Kidney (tissue), 13 donors: ENCODE measurements at regions not wholly inside any gene's neighbourhood (a gene's known extent, or its start where the extent isn't known, plus 50 kb on each side); places are given as distances from the start of the nearest gene placed in this dataset.
"Not testable (repeated sequence)": the region's sequence is repeated elsewhere in the genome, so short reads cannot be mapped to it uniquely, and the experiment has no call there.

Experiments
- DNase-seq, 5 donors: peaks; one replicate each; pipeline ENCODE4 v3.0.0-alpha.2; 2013 to 2020
- FAIRE-seq: peaks from 2 replicates; lab custom pipeline; 2012; peaks lifted over from hg19 to GRCh38; lab: Jason Lieb, UNC
- H3K27ac ChIP-seq, 2 donors: one replicate each; pipeline ENCODE4 v1.7.0; 2013; ENCODE audit warnings: low read depth in 2 of 2, low read length in 2 of 2, inconsistent platforms in 1 of 2
- H3K27me3 ChIP-seq: one replicate; pipeline ENCODE4 v1.7.1; 2013; ENCODE audit warnings: low read length, inconsistent platforms; ENCODE audit not compliant: control insufficient read depth, insufficient read depth
- H3K36me3 ChIP-seq, 3 donors: one replicate each; pipeline versions ENCODE4 v1.7.0 to v1.7.1; 2013; ENCODE audit warnings: low read length in 3 of 3, control low read depth in 1 of 3, inconsistent platforms in 1 of 3; ENCODE audit not compliant: insufficient read depth in 3 of 3, control insufficient read depth in 2 of 3
- H3K4me1 ChIP-seq, 3 donors: one replicate each; pipeline versions ENCODE4 v1.7.0 to v1.7.1; 2013; ENCODE audit warnings: low read length in 3 of 3, inconsistent platforms in 1 of 3, low read depth in 1 of 3; ENCODE audit not compliant: control insufficient read depth in 2 of 3, insufficient read depth in 2 of 3
- H3K4me3 ChIP-seq, 3 donors: one replicate each; pipeline versions ENCODE4 v1.7.0 to v1.8.1; 2013; ENCODE audit warnings: low read length in 3 of 3, control low read depth in 1 of 3, inconsistent platforms in 1 of 3
- H3K9ac ChIP-seq, 3 donors: one replicate each; pipeline versions ENCODE4 v1.7.0 to v1.7.1; 2013; ENCODE audit warnings: low read length in 3 of 3, control low read depth in 1 of 3, inconsistent platforms in 1 of 3
- H3K9me3 ChIP-seq, 3 donors: one replicate each; pipeline versions ENCODE4 v1.7.0 to v1.7.1; 2013; ENCODE audit warnings: low read length in 3 of 3, control low read depth in 1 of 3, inconsistent platforms in 1 of 3; ENCODE audit not compliant: control insufficient read depth in 2 of 3, insufficient read depth in 1 of 3
- intact Hi-C: fragments of 100-400 bp; cut with DNase I; formaldehyde crosslinking; loops from one replicate; pipeline ENCODE4 v1.11.1; 2022
- TF ChIP-seq, protein P1 (sequence below): IDR thresholded peaks from 3 replicates; pipeline ENCODE4 v1.5.1; 2012; ENCODE audit warnings: mild to moderate bottlenecking, moderate library complexity, borderline replicate concordance; ENCODE audit not compliant: insufficient read depth; ENCODE audit errors: extremely low read depth
- donor health status: control.
- donor health status: control.
- donor health status: control.
- donor health status: control.
- donor health status: control.
- donor health status: DM: yes; HTN: yes; CAD: no.
- donor health status: Normal renal cell carcinoma (clear cell type).

DNA sequence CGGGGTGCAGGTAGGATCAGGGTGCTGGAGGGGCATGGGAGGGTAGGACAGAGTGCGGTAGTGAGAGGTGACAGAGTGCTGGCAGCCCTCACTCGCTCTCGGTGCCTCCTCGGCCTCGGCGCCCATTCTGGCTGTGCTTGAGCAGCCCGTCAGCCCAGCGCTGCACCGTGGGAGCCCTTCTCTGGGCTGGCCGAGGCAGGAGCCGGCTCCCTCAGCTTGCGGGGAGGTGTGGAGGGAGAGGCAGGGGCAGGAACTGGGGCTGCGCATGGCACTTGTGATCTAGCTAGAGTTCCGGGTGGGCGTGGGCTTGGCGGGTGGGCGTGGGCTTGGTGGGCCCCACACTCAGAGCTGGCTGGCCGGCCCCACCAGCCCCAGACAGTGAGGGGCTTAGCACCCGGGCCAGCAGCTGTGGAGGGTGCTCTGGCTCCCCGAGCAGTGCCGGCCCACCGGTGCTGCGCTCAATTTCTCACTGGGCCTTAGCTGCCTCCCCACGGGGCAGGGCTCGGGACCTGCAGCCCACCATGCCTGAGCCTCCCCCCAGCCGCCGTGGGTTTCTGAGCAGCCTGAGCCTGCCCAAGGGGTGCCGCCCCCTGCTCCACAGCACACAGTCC is 112.8 kb upstream of the DUSP22 start:
- FAIRE-seq (no peak), DNase-seq (no peak)
- H3K27ac ChIP-seq, result no peak overlapping the region
- TF ChIP-seq, protein P1, sequence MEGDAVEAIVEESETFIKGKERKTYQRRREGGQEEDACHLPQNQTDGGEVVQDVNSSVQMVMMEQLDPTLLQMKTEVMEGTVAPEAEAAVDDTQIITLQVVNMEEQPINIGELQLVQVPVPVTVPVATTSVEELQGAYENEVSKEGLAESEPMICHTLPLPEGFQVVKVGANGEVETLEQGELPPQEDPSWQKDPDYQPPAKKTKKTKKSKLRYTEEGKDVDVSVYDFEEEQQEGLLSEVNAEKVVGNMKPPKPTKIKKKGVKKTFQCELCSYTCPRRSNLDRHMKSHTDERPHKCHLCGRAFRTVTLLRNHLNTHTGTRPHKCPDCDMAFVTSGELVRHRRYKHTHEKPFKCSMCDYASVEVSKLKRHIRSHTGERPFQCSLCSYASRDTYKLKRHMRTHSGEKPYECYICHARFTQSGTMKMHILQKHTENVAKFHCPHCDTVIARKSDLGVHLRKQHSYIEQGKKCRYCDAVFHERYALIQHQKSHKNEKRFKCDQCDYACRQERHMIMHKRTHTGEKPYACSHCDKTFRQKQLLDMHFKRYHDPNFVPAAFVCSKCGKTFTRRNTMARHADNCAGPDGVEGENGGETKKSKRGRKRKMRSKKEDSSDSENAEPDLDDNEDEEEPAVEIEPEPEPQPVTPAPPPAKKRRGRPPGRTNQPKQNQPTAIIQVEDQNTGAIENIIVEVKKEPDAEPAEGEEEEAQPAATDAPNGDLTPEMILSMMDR, result no peak
- no peaks in the 10 kb centered on the region for H3K4me1 ChIP-seq
- H3K4me3 ChIP-seq, result no peak overlapping the region
- intact Hi-C loops, result no loop called here
- H3K36me3 ChIP-seq, result no peaks in the 10 kb centered on the region
- H3K9me3 ChIP-seq, result no peaks in the 10 kb centered on the region
- H3K9ac ChIP-seq, result no peak overlapping the region
- H3K27me3 ChIP-seq, result no peaks in the 10 kb centered on the region

DNA sequence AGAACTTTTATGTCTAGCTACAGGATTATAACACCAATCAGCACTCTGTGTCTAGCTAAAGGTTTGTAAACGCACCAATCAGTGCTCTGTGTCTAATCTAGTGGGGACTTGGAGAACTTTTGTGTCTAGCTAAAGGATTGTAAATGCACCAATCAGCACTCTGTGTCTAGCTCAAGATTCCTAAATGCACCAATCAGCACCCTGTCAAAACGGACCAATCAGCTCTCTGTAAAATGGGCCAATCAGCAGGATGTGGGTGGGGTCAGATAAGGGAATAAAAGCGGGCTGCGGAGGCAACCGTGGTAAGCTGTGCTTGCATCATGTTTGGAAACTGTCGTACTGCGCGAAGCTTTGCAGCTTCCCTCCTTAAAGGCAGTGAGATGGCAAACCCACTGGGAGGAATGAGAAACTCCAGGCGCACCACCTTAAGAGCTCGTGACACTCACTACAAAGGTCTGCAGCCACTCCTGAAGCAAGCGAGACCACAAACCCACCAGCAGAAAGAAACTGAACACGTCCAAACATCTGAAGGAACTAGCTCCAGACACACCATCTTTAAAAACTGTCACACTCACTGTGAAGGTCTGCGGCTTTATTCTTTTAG is 112.1 kb upstream of the DUSP22 start:
- H3K9ac ChIP-seq, result not testable (repeated sequence)

DNA sequence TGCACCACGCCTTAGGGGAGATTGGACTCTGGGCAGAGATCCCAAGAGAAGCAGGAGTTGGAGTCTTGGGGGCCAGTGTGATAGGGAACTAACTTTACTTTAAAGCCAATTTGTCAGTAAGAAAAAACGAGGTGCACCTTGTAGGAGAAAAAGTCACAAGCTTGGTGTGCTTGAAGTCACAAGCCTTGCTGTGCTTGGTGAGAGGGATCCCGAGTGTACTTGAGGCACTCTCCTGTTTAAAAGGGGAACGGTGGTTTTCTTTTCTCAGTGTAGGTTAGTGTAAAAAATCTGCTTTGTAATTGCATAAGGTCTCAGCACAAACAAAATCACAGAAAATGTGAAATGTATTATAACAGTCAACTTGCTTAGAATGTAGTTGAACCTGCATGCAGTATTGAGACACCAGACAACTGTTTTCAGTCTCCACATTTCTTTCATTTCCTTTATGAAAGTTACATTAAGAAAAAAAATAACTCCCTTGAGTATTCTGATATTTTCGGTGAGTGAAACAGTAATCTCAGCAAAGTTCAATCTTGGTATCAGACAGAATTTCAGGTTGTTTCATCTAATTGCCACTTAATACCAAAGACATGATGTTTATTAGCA is 111.1 kb upstream of the DUSP22 start:
- Histone ChIP-seq H3K9me3 (no peaks in the 10 kb centered on the region), H3K27ac (no peak overlapping the region), H3K9ac (no peak overlapping the region), H3K27me3 (no peaks in the 10 kb centered on the region), H3K4me1 (no peaks in the 10 kb centered on the region), H3K4me3 (no peak overlapping the region), H3K36me3 (no peaks in the 10 kb centered on the region)
- TF ChIP-seq, protein P1, result no peak
- FAIRE-seq, result no peak
- DNase-seq, result no peak
- intact Hi-C loops, result no loop called here

More for the DNA sequence above, 112.1 kb upstream of the DUSP22 start:
- H3K4me1 ChIP-seq, intact Hi-C loops, H3K36me3 ChIP-seq, H3K9me3 ChIP-seq, H3K27ac ChIP-seq, H3K27me3 ChIP-seq, FAIRE-seq, DNase-seq, H3K4me3 ChIP-seq: not testable (repeated sequence)

DNA sequence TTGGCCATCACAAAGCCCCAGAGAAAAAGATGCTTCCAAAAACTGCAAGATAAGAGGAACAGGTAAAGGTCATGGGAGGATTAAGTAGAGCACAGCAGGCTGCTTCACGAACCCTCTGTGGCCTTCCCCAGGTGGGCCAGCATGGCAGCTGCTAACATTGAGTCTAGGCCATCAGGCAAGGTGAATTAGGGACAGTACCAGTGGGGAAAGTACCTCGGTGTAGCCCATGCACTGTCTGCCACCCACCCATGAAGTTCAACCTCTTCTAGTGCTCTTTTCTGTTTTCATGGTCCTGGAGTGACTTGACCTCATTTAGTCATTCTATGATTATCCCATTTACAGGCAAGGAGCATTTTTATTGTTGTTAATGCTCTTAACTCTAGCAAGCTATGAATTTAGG is 108.6 kb upstream of the DUSP22 start:
- H3K9me3 ChIP-seq, result no peaks in the 10 kb centered on the region
- no peaks in the 10 kb centered on the region for H3K4me1 ChIP-seq
- H3K36me3 ChIP-seq, result no peaks in the 10 kb centered on the region
- TF ChIP-seq, protein P1, result no peak
- intact Hi-C loops, result no loop called here
- no peak overlapping the region for H3K9ac ChIP-seq
- DNase-seq (no peak), FAIRE-seq (no peak)
- no peak overlapping the region for H3K27ac ChIP-seq
- no peaks in the 10 kb centered on the region for H3K27me3 ChIP-seq
- H3K4me3 ChIP-seq, result no peak overlapping the region
